H1 (cell line): ENCODE measurements at regions not wholly inside any gene's neighbourhood (a gene's known extent, or its start where the extent isn't known, plus 50 kb on each side); places are given as distances from the start of the nearest gene placed in this dataset.

Experiments
- GABPA ChIP-seq: IDR thresholded peaks from 2 replicates; pipeline ENCODE4 v1.6.1; 2011; ENCODE audit warnings: mild to moderate bottlenecking, low read length, moderate library complexity, borderline replicate concordance; ENCODE audit not compliant: insufficient read depth
- JUN ChIP-seq: IDR thresholded peaks from 2 replicates; pipeline ENCODE4 v1.6.1; 2011; ENCODE audit warnings: low read depth, mild to moderate bottlenecking, improper control_type of control experiment, low read length
- SRF ChIP-seq: IDR thresholded peaks from 2 replicates; pipeline ENCODE4 v1.6.1; 2011; ENCODE audit warnings: mild to moderate bottlenecking, low read depth, low read length, moderate library complexity
- TCF12 ChIP-seq: IDR thresholded peaks from 2 replicates; pipeline ENCODE4 v1.6.1; 2011; ENCODE audit warnings: low read depth, mild to moderate bottlenecking, low read length

- no peak for TF ChIP-seq GABPA
- TF ChIP-seq JUN: no peak
- no peak for TF ChIP-seq TCF12
- TF ChIP-seq SRF: no peak
Observed at GRCh38 chr3:112699436-112699978, 58.6 kb upstream of the CCDC80 start.
